Skeletal muscle satellite cell (primary cell): ENCODE measurements at regions not wholly inside any gene's neighbourhood (a gene's known extent, or its start where the extent isn't known, plus 50 kb on each side); places are given as distances from the start of the nearest gene placed in this dataset.
"Not testable (repeated sequence)": the region's sequence is repeated elsewhere in the genome, so short reads cannot be mapped to it uniquely, and the experiment has no call there.

Source experiments
- H3K27me3 ChIP-seq: 2 replicates; pipeline ENCODE4 v1.7.0; 2013; ENCODE audit warnings: low read length; ENCODE audit not compliant: control insufficient read depth, insufficient read depth
- H3K36me3 ChIP-seq: 2 replicates; pipeline ENCODE4 v1.7.0; 2013; ENCODE audit warnings: mild to moderate bottlenecking, control low read depth, low read length; ENCODE audit not compliant: insufficient read depth
- H3K4me1 ChIP-seq: 2 replicates; pipeline ENCODE4 v1.7.0; 2013; ENCODE audit warnings: low read length; ENCODE audit not compliant: control insufficient read depth, insufficient read depth
- H3K4me2 ChIP-seq: 2 replicates; pipeline ENCODE4 v1.7.0; 2013; ENCODE audit warnings: mild to moderate bottlenecking, low read length
- H3K4me3 ChIP-seq: 2 replicates; pipeline ENCODE4 v1.7.0; 2013; ENCODE audit warnings: low read length
- H3K9ac ChIP-seq: 2 replicates; pipeline ENCODE4 v1.7.0; 2013; ENCODE audit warnings: mild to moderate bottlenecking, low read depth, low read length, moderate library complexity
- H3K9me3 ChIP-seq: replicated peaks from 2 replicates; pipeline ENCODE4 v1.7.0; 2013; ENCODE audit warnings: mild to moderate bottlenecking, control low read depth, low read length

GRCh38 chr10:64578757-64579156 is 1057.6 kb downstream of the REEP3 start:
- H3K9me3 ChIP-seq, H3K4me2 ChIP-seq, H3K27me3 ChIP-seq, H3K36me3 ChIP-seq, H3K4me3 ChIP-seq, H3K9ac ChIP-seq, H3K4me1 ChIP-seq: not testable (repeated sequence)

DNA sequence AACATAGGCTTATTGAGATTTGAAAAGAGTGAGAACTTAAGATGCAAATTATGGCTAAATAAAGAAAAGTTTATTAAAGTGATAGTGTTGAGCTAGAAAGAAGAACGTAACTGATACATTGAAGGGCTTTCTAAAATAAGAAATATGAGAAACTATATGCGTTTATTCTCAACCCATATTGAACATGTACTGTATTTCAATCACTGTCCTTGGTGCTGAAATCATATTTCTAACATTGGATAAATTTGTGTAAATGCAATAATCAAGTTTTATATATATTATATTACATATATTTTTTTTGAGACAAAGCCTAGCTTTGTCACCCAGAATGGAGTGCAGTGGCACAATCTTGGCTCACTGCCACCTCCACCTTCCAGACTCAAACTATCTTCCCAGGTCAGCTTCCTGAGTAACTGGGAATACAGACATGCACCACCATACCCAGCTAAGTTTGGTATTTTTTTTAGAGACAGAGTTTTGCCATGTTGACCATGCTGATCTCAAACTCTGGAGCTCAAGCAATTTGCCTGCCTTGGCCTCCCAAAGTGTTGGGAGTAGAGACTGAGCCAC is 1065.8 kb downstream of the REEP3 start:
- H3K27me3 ChIP-seq, result no peaks in the 10 kb centered on the region
- H3K9me3 ChIP-seq, result no peaks in the 10 kb centered on the region
- H3K36me3 ChIP-seq, result no peaks in the 10 kb centered on the region
- H3K9ac ChIP-seq, result no peak overlapping the region
- no peak overlapping the region for H3K4me2 ChIP-seq
- no peaks in the 10 kb centered on the region for H3K4me1 ChIP-seq
- no peak overlapping the region for H3K4me3 ChIP-seq

- no peaks in the 10 kb centered on the region for H3K36me3 ChIP-seq
- no peak overlapping the region for H3K4me3 ChIP-seq
- no peaks in the 10 kb centered on the region for H3K9me3 ChIP-seq
- no peak overlapping the region for H3K9ac ChIP-seq
- H3K4me2 ChIP-seq, result no peak overlapping the region
- H3K27me3 ChIP-seq, result no peaks in the 10 kb centered on the region
- no peaks in the 10 kb centered on the region for H3K4me1 ChIP-seq
Observed at GRCh38 chr10:64594072-64594471, 1072.9 kb downstream of the REEP3 start.

GRCh38 chr10:64598600-64598999 is 1077.4 kb downstream of the REEP3 start:
- Histone ChIP-seq H3K36me3 (no peaks in the 10 kb centered on the region), H3K4me3 (no peak overlapping the region), H3K9me3 (no peaks in the 10 kb centered on the region), H3K4me2 (no peak overlapping the region), H3K4me1 (no peaks in the 10 kb centered on the region), H3K9ac (no peak overlapping the region), H3K27me3 (no peaks in the 10 kb centered on the region)

DNA sequence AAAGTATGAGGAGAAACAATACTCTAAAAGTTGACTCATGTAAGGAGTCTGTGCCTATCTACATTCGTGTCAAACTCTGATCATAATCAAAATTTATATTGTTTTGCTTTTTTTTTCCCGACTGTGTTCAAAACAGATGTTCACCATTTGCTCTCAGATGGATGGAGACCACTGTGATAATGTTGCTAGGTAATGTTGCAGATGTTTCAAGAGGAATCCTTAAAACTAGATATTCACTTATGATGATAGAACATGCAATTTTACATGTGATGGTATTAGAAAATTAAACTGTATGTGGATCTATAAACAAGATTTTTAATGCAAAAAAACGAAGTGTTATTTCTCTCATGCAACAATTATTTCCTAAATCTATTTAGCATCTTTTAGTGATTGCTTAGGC is 1080.1 kb downstream of the REEP3 start:
- H3K9ac ChIP-seq, result no peak overlapping the region
- H3K9me3 ChIP-seq, result no peaks in the 10 kb centered on the region
- no peak overlapping the region for H3K4me3 ChIP-seq
- no peak overlapping the region for H3K4me2 ChIP-seq
- H3K27me3 ChIP-seq, result no peaks in the 10 kb centered on the region
- no peaks in the 10 kb centered on the region for H3K4me1 ChIP-seq
- H3K36me3 ChIP-seq, result no peaks in the 10 kb centered on the region

- Histone ChIP-seq H3K9me3 (no peaks in the 10 kb centered on the region), H3K4me2 (no peak overlapping the region), H3K9ac (no peak overlapping the region)
Observed at GRCh38 chr10:64617085-64617484, 1095.9 kb downstream of the REEP3 start.

DNA sequence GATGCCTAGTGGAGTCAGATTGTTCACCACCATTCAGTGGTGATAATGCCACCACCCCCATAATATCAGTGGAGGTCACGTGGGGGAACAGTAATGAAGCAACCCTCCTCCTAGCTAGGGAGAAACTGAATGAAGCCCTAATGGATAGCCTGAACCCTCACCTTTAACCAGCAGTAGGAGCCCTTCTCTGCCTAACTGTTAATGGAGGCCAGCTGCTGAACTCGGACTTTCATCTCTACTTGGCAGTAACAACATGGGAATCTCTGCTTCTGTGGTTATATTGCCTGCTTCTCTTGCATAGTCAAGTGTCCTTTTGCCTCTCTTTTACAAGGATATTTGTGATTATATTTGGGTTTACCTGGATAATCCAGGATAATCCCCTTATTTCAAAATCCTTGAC is 1097.9 kb downstream of the REEP3 start:
- Histone ChIP-seq H3K9ac (no peak overlapping the region), H3K36me3 (no peaks in the 10 kb centered on the region), H3K4me3 (no peak overlapping the region), H3K9me3 (no peaks in the 10 kb centered on the region), H3K27me3 (no peaks in the 10 kb centered on the region), H3K4me1 (no peaks in the 10 kb centered on the region), H3K4me2 (no peak overlapping the region)

More at GRCh38 chr10:64617085-64617484, 1095.9 kb downstream of the REEP3 start:
- H3K27me3 ChIP-seq, result no peaks in the 10 kb centered on the region
- no peaks in the 10 kb centered on the region for H3K4me1 ChIP-seq
- no peak overlapping the region for H3K4me3 ChIP-seq
- H3K36me3 ChIP-seq, result no peaks in the 10 kb centered on the region

- no peaks in the 10 kb centered on the region for H3K9me3 ChIP-seq
- H3K4me1 ChIP-seq, result no peaks in the 10 kb centered on the region
- H3K4me2 ChIP-seq, result no peak overlapping the region
- H3K9ac ChIP-seq, result no peak overlapping the region
- no peak overlapping the region for H3K4me3 ChIP-seq
- no peaks in the 10 kb centered on the region for H3K36me3 ChIP-seq
- H3K27me3 ChIP-seq, result no peaks in the 10 kb centered on the region
Observed at GRCh38 chr10:64626924-64627323, 1105.7 kb downstream of the REEP3 start.

- Histone ChIP-seq H3K27me3 (no peaks in the 10 kb centered on the region), H3K9ac (no peak overlapping the region), H3K4me2 (no peak overlapping the region), H3K4me1 (no peaks in the 10 kb centered on the region), H3K36me3 (no peaks in the 10 kb centered on the region), H3K4me3 (no peak overlapping the region), H3K9me3 (no peaks in the 10 kb centered on the region)
Observed at GRCh38 chr10:64630534-64630933, 1109.3 kb downstream of the REEP3 start.

- no peaks in the 10 kb centered on the region for H3K9me3 ChIP-seq
- H3K4me1 ChIP-seq, result no peaks in the 10 kb centered on the region
- H3K36me3 ChIP-seq, result no peaks in the 10 kb centered on the region
- H3K27me3 ChIP-seq, result no peaks in the 10 kb centered on the region
- no peak overlapping the region for H3K9ac ChIP-seq
- H3K4me2 ChIP-seq, result no peak overlapping the region
- no peak overlapping the region for H3K4me3 ChIP-seq
Observed at GRCh38 chr10:64635906-64636305, 1114.7 kb downstream of the REEP3 start.

DNA sequence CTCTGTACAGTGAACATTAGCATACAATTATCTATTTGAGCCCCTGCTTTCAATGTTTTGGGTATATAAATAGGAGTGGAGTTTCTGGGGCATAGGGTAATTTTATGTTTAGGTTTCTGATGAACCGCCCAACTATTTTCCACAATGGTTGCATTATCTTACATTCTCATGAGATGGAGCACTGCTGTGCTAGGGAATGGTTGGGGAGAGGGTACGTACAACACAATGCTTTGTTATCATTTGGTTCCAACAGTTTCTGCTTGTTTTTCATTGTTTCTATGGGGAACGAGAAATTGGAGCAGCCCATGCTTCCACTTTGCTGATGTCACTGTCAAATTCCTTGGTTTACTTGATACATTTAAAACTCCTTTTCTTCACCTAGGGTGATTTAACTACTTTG is 1115.3 kb downstream of the REEP3 start:
- Histone ChIP-seq H3K27me3 (no peaks in the 10 kb centered on the region), H3K9ac (no peak overlapping the region), H3K4me1 (no peaks in the 10 kb centered on the region), H3K4me2 (no peak overlapping the region), H3K36me3 (no peaks in the 10 kb centered on the region), H3K4me3 (no peak overlapping the region), H3K9me3 (no peaks in the 10 kb centered on the region)

DNA sequence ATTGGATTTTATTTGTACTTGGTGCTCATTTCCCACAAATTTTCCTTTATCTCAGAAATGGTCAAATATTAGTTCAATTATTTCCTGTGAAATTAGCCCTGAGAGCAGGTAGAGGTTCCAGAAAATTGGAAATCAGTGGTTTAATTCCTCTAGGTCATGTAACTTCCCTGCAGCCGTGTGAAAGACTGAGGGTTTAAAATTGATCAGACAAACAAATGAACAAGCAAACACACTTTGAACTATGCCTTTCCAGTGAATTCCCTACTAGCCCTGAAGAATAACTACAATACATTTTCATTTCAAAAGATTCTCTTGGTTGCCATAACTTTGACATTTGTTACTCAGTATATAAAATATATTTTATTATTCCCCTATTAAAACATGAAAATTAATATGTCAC is 1116.7 kb downstream of the REEP3 start:
- Histone ChIP-seq H3K4me2 (no peak overlapping the region), H3K9ac (no peak overlapping the region), H3K4me3 (no peak overlapping the region), H3K36me3 (no peaks in the 10 kb centered on the region), H3K27me3 (no peaks in the 10 kb centered on the region), H3K9me3 (no peaks in the 10 kb centered on the region), H3K4me1 (no peaks in the 10 kb centered on the region)
